Loucy (cell line): ENCODE measurements at regions not wholly inside any gene's neighbourhood (a gene's known extent, or its start where the extent isn't known, plus 50 kb on each side); places are given as distances from the start of the nearest gene placed in this dataset.

Experiments
- H2AFZ ChIP-seq: fragments of 200-600 bp; sonication (generic); 2 replicates; pipeline ENCODE4 v1.6.0; 2016; ENCODE audit warnings: antibody characterized with exemption, mild to moderate bottlenecking, low read length, moderate library complexity
- H3F3A ChIP-seq: fragments of 200-600 bp; 2 replicates; pipeline ENCODE4 v1.6.0; 2016; ENCODE audit warnings: antibody characterized with exemption, low read depth, mild to moderate bottlenecking
- H3K27me3 ChIP-seq: fragments of 200-600 bp; sonication (generic); 2 replicates; pipeline ENCODE4 v1.6.1; 2014; ENCODE audit warnings: low read length, mild to moderate bottlenecking; ENCODE audit not compliant: insufficient read depth, poor library complexity, severe bottlenecking
- H3K36me3 ChIP-seq: fragments of 200-600 bp; sonication (generic); 2 replicates; pipeline ENCODE4 v1.6.1; 2016; ENCODE audit warnings: low read length; ENCODE audit not compliant: insufficient read depth
- H3K4me1 ChIP-seq: fragments of 200-600 bp; sonication (generic); 2 replicates; pipeline ENCODE4 v1.5.1; 2014; ENCODE audit warnings: low read length, mild to moderate bottlenecking; ENCODE audit not compliant: insufficient read depth, poor library complexity, severe bottlenecking
- H3K4me2 ChIP-seq: fragments of 200-600 bp; sonication (generic); 2 replicates; pipeline ENCODE4 v1.6.0; 2014; ENCODE audit warnings: antibody characterized with exemption, low read length, low read depth, mild to moderate bottlenecking; ENCODE audit not compliant: poor library complexity, severe bottlenecking
- H3K4me3 ChIP-seq: fragments of 200-600 bp; sonication (generic); 2 replicates; pipeline ENCODE4 v1.5.1; 2014; ENCODE audit warnings: low read length, mild to moderate bottlenecking, mixed read lengths; ENCODE audit not compliant: poor library complexity, severe bottlenecking
- H3K79me2 ChIP-seq: fragments of 200-600 bp; sonication (generic); 2 replicates; pipeline ENCODE4 v1.6.1; 2014; ENCODE audit warnings: low read length; ENCODE audit not compliant: insufficient read depth
- H3K9ac ChIP-seq: fragments of 200-600 bp; sonication (generic); 2 replicates; pipeline ENCODE4 v1.6.0; 2014; ENCODE audit warnings: mild to moderate bottlenecking, low read depth, low read length, moderate library complexity; ENCODE audit not compliant: poor library complexity, severe bottlenecking
- H3K9me2 ChIP-seq: fragments of 200-600 bp; sonication (generic); replicated peaks from 2 replicates; pipeline ENCODE4 v1.6.1; 2016; ENCODE audit warnings: low read depth, low read length, mixed read lengths
- H3K9me3 ChIP-seq: fragments of 200-600 bp; sonication (generic); 2 replicates; pipeline ENCODE4 v1.6.1; 2014; ENCODE audit warnings: mild to moderate bottlenecking, antibody characterized with exemption, low read length, low read depth; ENCODE audit not compliant: insufficient read depth
- H4K20me1 ChIP-seq: fragments of 200-600 bp; sonication (generic); 2 replicates; pipeline ENCODE4 v1.6.0; 2014; ENCODE audit warnings: antibody characterized with exemption, low read length, mild to moderate bottlenecking; ENCODE audit not compliant: insufficient read depth, poor library complexity, severe bottlenecking
- EZH2phosphoT487 ChIP-seq: fragments of 200-600 bp; IDR thresholded peaks from 2 replicates; pipeline ENCODE4 v1.6.1; 2018; ENCODE audit warnings: antibody characterized with exemption, mild to moderate bottlenecking, moderate library complexity, borderline replicate concordance
- TF ChIP-seq, protein P1 (sequence below): fragments of 200-600 bp; sonication (generic); conservative IDR thresholded peaks from 2 replicates; pipeline ENCODE4 v1.5.1; 2014; ENCODE audit warnings: mild to moderate bottlenecking, antibody characterized with exemption, low read length

DNA sequence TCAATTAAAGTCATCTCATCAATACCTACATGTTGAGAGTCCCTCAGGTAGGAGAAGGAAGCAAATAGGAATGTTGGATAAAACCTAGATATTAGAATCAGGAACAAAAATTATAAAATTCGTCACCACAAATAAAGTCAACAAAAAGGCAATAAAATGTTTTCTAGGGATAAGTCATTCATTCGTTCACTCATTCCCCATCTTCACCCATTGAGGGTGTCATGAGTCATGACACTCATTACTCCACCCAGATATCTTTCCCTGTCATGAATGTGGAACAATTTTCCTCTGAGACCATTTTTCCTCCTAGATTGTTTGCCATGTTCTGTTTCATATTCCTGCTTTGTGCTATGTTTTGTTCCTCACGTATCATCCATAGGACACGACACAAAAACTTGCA lies 50.9 kb upstream of the OLIG3 start:
- Histone ChIP-seq H3K79me2 (no peaks in the 10 kb centered on the region), H3K9me2 (no peaks in the 10 kb centered on the region), H3K9me3 (no peaks in the 10 kb centered on the region), H3K4me2 (no peak overlapping the region), H3K9ac (no peak overlapping the region), H3F3A (no peaks in the 10 kb centered on the region), H3K4me3 (no peak overlapping the region), H2AFZ (no peak overlapping the region), H3K36me3 (no peaks in the 10 kb centered on the region), H3K27me3 (no peaks in the 10 kb centered on the region), H4K20me1 (no peaks in the 10 kb centered on the region), H3K4me1 (no peaks in the 10 kb centered on the region)
- TF ChIP-seq, protein P1, sequence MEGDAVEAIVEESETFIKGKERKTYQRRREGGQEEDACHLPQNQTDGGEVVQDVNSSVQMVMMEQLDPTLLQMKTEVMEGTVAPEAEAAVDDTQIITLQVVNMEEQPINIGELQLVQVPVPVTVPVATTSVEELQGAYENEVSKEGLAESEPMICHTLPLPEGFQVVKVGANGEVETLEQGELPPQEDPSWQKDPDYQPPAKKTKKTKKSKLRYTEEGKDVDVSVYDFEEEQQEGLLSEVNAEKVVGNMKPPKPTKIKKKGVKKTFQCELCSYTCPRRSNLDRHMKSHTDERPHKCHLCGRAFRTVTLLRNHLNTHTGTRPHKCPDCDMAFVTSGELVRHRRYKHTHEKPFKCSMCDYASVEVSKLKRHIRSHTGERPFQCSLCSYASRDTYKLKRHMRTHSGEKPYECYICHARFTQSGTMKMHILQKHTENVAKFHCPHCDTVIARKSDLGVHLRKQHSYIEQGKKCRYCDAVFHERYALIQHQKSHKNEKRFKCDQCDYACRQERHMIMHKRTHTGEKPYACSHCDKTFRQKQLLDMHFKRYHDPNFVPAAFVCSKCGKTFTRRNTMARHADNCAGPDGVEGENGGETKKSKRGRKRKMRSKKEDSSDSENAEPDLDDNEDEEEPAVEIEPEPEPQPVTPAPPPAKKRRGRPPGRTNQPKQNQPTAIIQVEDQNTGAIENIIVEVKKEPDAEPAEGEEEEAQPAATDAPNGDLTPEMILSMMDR, result no peak
- no peak for TF ChIP-seq EZH2phosphoT487

DNA sequence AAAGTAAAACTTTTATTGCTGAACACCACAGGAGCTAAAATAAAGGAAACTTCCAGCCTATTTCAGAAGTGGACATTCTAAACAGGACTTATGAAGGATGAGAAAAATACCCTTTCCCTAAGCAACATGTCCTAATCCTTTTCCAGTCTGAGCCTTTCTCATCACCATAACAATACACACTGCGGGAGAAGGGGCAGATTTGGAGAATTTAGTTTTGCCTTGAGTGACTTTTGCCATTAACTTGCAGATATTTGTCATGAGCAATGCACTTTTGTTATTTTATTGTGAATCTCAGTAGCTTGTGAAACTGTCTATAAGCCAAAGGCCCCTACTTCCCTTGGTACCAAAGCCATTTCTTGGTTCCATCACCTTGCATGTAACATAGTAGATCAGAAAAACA lies 53.0 kb upstream of the OLIG3 start:
- H3K9ac ChIP-seq, result no peak overlapping the region
- no peaks in the 10 kb centered on the region for H4K20me1 ChIP-seq
- no peak overlapping the region for H3K4me3 ChIP-seq
- H3K27me3 ChIP-seq, result no peaks in the 10 kb centered on the region
- H3F3A ChIP-seq, result no peaks in the 10 kb centered on the region
- no peak for TF ChIP-seq EZH2phosphoT487
- TF ChIP-seq, protein P1, result no peak
- H3K9me2 ChIP-seq, result no peaks in the 10 kb centered on the region
- no peaks in the 10 kb centered on the region for H3K36me3 ChIP-seq
- no peak overlapping the region for H2AFZ ChIP-seq
- H3K4me2 ChIP-seq, result no peak overlapping the region
- no peaks in the 10 kb centered on the region for H3K4me1 ChIP-seq
- H3K9me3 ChIP-seq, result no peaks in the 10 kb centered on the region
- H3K79me2 ChIP-seq, result no peaks in the 10 kb centered on the region

DNA sequence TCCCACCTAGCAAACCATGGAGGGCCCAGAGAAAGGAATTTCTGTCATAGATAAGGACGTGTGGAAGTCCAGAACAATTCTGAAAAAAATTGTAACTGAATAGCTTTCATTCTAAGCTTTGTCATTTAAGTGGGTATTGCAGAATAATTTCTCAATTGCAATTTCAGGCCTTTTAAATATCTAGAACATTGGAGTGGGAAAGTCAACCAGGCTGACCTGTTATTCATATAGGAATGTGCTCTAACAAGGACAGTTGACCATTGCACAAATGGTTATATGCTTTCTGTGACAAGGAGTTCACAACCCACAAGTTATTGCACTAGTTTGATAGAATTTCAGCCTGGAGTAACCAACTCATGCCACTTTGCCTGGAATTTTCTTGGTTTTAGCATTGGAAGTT lies 53.4 kb upstream of the OLIG3 start:
- H3K79me2 ChIP-seq, result no peaks in the 10 kb centered on the region

More for the DNA sequence above, 53.4 kb upstream of the OLIG3 start:
- Histone ChIP-seq H3K9ac (no peak overlapping the region), H3K27me3 (no peaks in the 10 kb centered on the region), H3K4me3 (no peak overlapping the region), H3K4me1 (no peaks in the 10 kb centered on the region), H3K9me3 (no peaks in the 10 kb centered on the region), H3F3A (no peaks in the 10 kb centered on the region), H3K9me2 (no peaks in the 10 kb centered on the region), H4K20me1 (no peaks in the 10 kb centered on the region), H3K4me2 (no peak overlapping the region), H2AFZ (no peak overlapping the region), H3K36me3 (no peaks in the 10 kb centered on the region)
- no peak for TF ChIP-seq EZH2phosphoT487
- TF ChIP-seq, protein P1, result no peak
